NCI-H226 (cell line): ENCODE measurements at regions not wholly inside any gene's neighbourhood (a gene's known extent, or its start where the extent isn't known, plus 50 kb on each side); places are given as distances from the start of the nearest gene placed in this dataset.

Experiments used
- DNase-seq: peaks from one replicate; pipeline ENCODE4 v3.0.0-alpha.2; 2015

GRCh38 chr12:38141239-38141638, 175.3 kb upstream of the ALG10B start:
- DNase-seq, result no peak

DNA sequence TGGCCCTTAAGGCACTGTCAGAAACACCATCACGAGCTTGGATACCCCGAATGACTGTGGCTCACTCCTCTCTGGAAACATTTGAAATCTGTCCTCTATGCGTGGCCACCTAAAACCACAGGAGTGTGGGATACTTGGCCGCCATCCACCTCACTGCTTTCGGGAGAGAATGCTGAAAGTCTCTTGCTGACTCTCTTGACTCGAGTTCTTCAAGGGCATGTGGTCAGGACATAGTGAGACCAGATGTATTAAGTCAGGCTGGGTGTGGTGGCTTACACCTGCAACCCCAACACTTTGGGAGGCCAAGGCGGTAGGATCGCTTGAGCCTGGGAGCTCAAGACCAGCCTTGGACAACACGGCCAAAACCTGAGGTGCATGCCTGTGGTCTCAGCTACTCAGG, 174.7 kb upstream of the ALG10B start:
- no peak for DNase-seq

DNA sequence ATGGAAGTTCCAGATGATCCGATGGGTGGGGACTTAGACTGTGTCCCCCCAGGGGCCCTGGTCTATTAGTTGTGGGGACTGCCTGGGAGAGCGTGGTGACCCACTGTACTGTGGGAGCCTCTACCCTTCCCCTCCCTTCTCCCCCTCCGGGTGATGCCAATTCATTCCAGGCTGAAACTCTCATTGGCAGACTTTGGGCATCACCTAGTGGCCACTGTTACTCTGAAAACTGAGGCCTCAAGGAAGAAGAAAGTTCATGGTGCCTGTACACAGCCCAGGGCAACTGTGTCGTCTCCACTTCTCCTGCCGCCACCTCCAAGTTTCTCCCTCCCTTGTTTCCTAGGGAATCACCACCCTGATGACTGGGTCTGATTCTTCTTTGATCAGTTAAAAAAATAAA, 173.6 kb upstream of the ALG10B start:
- DNase-seq, result no peak

DNA sequence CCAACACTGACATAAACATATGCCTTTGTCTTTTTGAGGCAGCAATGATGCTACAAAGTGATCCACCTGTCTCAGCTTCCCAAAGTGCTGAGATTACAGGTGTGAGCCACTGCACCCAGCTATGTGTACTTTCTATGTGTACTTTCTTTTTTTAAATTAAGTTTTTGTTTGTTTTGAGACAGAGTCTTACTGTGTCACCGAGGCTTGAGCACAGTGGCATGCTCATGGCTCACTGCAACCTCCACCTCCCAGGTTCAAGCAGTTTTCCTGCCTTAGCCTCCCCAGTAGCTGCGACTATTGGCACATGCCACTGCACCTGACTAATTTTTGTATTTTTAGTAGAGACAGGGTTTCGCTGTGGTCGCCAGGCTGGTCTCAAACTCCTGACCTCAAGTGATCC, 172.5 kb upstream of the ALG10B start:
- no peak for DNase-seq

- DNase-seq, result no peak
Measured at GRCh38 chr12:38144601-38145436, 171.8 kb upstream of the ALG10B start.

GRCh38 chr12:38149395-38150073, 167.0 kb upstream of the ALG10B start:
- no peak for DNase-seq

GRCh38 chr12:38151991-38152700, 164.4 kb upstream of the ALG10B start:
- DNase-seq, result no peak

DNA sequence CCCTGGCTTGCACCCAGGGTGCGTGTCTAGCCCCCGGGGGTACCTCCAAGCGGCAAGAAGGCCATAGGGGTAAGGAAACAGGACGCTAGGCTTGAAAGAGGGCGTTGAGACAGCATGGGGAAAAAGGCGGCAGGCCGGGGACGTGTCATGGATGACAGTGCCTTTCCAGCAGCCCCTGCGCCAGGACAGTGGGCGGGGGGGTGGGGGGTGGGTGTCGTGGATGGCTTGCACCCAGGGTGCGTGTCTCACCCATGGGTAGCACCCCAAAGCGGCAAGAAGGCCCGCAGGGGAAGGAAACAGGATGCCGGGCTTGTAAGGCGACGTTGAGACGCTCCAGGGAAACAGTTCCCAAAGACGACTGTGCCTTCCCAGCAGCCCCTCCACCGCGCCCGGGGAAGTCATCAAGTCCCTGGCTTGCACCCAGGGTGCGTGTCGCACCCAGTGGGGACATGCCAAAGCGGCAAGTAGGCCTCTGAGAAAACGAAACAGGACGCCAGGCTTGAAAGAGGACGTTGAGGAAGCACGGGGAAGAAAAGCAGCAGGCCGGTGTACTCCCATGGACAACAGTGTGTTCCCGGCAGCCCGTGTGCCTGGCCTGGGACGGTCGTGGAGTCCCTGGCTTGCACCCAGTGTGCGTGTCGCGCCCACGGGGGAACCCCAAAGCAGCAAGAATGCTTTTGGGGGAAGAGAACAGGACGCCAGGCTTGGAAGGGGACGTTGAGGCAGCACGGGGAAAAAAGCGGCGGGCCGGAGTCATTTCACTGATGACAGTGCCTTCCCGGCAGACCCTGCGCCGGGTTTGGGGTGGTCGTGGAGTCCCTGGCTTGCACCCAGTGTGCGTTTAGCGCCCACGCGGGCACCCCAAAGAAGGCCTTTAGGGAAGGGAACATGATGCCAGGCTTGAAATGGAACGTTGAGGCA, 163.5 kb upstream of the ALG10B start:
- DNase-seq, result no peak

- no peak for DNase-seq
Measured at GRCh38 chr12:38153737-38154061, 162.9 kb upstream of the ALG10B start.

DNA sequence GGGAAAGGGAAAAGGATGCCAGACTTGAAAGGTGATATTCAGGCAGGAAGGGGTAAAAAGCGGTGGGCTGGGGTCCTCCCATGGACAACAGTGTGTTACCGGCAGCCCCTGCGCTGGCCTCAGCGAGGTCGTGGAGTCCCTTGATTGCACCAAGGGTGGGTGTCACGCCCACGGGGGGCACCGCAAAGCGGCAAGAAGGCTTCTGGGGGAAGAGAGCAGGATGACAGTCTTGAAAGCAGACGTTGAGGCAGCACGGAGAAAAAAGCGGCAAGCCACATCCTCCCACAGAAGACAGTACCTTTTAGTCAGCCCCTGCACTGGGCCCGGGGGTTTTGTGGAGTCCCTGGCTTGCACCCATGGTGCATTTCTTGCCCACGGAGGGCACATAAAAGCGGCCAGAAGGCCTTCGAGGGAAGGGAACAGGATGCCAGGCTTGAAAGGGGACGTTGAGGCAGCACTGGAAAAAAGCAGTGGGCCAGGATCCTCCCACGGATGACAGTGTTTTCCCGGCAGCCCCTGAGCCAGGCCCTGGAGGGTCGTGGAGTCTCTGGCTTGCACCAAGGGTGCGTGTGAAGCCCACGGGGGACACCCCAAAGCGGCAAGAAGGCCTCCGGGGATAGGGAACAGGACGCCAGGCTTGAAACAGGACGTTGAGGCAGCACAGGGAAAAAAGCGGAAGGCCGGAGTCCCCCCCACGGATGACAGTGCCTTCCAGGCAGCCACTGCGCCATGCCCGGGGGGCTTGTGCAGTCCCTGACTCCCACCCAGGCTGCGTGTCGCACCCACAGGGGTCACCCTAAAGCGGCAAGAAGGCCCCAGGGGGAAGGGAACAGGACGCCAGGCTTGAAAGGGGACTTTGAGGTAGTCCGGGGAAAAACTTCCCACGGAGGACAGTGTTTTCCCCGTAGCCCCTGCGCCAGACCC, 162.2 kb upstream of the ALG10B start:
- DNase-seq, result no peak

DNA sequence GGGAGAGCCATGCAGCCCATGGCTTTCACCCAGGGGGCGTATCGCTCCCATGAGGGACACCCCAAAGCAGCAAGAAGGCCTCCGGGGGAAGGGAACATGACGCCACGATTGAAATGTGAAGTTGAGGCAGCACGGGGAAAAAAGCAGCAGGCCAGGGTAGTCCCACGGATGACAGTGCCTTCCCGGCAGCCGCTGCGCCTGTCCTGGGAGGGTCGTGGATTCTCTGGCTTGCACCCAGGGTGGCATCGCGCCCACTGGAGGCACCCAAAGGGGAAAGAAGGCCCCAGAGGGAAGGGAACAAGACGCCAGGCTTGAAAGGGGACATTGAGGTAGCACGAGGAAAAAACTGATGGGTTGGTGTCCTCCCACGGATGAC, 161.6 kb upstream of the ALG10B start:
- no peak for DNase-seq

GRCh38 chr12:38155526-38156496, 160.8 kb upstream of the ALG10B start:
- no peak for DNase-seq

DNA sequence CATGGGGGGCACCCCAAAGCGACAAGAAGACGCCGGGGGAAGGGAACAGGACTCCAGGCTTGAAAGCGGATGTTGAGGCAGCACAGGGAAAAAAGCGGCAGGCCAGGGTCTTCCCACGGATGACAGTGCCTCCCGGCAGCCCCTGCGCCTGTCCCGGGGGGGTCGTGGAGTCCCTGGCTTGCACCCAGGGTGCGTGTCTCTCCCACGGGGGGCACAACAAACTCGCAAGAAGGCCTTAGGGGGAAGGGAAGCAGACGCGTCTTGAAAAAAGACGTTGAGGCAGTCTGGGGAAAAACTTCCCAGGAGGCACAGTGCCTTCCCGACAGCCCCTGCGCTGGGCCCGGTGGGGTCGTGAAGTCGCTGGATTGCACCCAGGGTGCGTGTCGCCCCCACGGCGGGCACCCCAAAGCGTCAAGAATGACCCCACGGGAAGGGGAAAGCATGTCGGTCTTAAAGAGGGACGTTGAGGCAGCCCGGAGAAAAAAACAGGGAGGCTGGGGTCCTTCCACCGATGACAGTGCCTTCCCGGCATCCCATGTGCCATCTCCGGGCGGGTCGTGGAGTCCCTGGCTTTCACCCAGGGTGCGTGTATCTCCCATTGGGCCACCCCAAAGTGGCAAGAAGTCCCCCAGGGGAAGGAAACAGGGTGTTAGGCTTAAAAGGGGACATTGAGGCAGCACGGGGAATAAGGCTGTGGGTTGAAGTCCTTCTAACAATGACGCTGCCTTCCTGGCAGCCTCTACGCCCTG, 159.9 kb upstream of the ALG10B start:
- no peak for DNase-seq

DNA sequence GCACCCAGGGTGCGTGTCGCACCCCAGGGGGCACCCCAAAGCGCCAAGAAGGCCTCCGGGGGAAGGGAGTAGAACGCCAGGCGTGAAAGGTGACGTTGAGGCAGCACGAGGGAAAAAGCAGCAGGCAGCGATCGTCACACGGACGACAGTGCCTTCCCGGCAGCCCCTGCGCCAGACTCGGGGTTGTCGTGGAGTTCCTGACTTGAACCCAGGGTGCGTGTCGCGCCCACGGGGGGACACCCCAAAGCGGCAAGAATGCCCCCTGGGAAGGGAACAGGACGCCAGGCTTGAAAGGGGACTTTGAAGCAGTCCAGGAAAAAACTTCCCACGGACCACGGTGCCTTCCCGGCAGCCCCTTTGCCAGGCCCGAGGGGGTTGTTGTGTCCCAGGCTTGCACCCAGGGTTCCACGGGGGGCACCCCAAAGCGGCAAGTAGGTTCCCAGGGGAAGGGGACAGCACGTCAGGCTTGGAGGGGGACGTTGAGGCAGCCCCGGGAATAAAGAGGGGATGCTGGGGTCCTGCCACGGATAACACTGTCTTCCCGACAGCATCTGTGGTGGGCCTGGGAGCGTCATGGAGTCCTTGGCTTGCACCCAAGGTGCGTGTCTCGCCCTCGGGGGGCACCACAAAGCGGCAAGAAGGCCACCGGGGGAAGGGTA, 159.2 kb upstream of the ALG10B start:
- no peak for DNase-seq

GRCh38 chr12:38157933-38158401, 158.6 kb upstream of the ALG10B start:
- no peak for DNase-seq

GRCh38 chr12:38158428-38159091, 158.0 kb upstream of the ALG10B start:
- no peak for DNase-seq

GRCh38 chr12:38159092-38159551, 157.5 kb upstream of the ALG10B start:
- no peak for DNase-seq

- no peak for DNase-seq
Measured at GRCh38 chr12:38159591-38160317, 156.8 kb upstream of the ALG10B start.
